ENCODE measurements at regions not wholly inside any gene's neighbourhood (a gene's known extent, or its start where the extent isn't known, plus 50 kb on each side); places are given as distances from the start of the nearest gene placed in this dataset.

GRCh38 chr13:110004814-110005213 is 218.4 kb upstream of the IRS2 start:
- ATAC-seq (no peak), DNase-seq (ENCODE audit: low spot score) (no peak)
- Mint-ChIP-seq H3K4me1 (no peaks in the 10 kb centered on the region; the same call in 2 of the 3 replicates), H3K27ac (no peak overlapping the region), H3K27me3 (ENCODE audit: insufficient read depth, low read depth, poor library complexity) (peaks cover 6% of the 10 kb centered on the region), H3K36me3 (ENCODE audit: low read depth) (no peaks in the 10 kb centered on the region), H3K4me3 (no peak overlapping the region), H3K9me3 (no peaks in the 10 kb centered on the region)
- H3K4me1 ChIP-seq (ENCODE audit: insufficient read depth): no peaks in the 10 kb centered on the region
- H3K27ac ChIP-seq (ENCODE audit: low read depth): no peak overlapping the region
- no peaks in the 10 kb centered on the region for H3K36me3 ChIP-seq (ENCODE audit: insufficient read depth)
- H3F3A ChIP-seq (replicated peaks; ENCODE audit: low read depth): no peaks in the 10 kb centered on the region
- no peaks in the 10 kb centered on the region for H4K20me1 ChIP-seq (replicated peaks; ENCODE audit: insufficient read depth)
- H3K4me3 ChIP-seq: no peak overlapping the region
- peaks cover 16% of the 10 kb centered on the region for H3K9me2 ChIP-seq (ENCODE audit: insufficient read depth)
- H2AFZ ChIP-seq: no peak overlapping the region
- no peaks in the 10 kb centered on the region for H3K27me3 ChIP-seq (ENCODE audit: insufficient read depth)
- no peaks in the 10 kb centered on the region for H3K79me2 ChIP-seq (replicated peaks; ENCODE audit: insufficient read depth)
- TF ChIP-seq, protein P1, sequence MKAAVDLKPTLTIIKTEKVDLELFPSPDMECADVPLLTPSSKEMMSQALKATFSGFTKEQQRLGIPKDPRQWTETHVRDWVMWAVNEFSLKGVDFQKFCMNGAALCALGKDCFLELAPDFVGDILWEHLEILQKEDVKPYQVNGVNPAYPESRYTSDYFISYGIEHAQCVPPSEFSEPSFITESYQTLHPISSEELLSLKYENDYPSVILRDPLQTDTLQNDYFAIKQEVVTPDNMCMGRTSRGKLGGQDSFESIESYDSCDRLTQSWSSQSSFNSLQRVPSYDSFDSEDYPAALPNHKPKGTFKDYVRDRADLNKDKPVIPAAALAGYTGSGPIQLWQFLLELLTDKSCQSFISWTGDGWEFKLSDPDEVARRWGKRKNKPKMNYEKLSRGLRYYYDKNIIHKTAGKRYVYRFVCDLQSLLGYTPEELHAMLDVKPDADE (IDR thresholded peaks at IDR 0.05): no peak
- TF ChIP-seq POLR2AphosphoS5 (IDR thresholded peaks at IDR 0.05; ENCODE audit: low read depth) (no peak), STAT1 (IDR thresholded peaks at IDR 0.05; ENCODE audit: unreplicated experiment) (no peak), ZNF114 (CRISPR knock-in tag; IDR thresholded peaks at IDR 0.05) (no peak), JUNB (IDR thresholded peaks at IDR 0.05; ENCODE audit: unreplicated experiment) (no peak), NANOG (IDR thresholded peaks at IDR 0.05; ENCODE audit: borderline replicate concordance) (no peak), EZH2 (IDR thresholded peaks at IDR 0.05; ENCODE audit: low read depth, unreplicated experiment) (no peak), ZNF331 (CRISPR knock-in tag; IDR thresholded peaks at IDR 0.05; ENCODE audit: low read depth) (no peak), EZH2phosphoT487 (IDR thresholded peaks at IDR 0.05; ENCODE audit: unreplicated experiment) (no peak), CREB1 (CRISPR knock-in tag; IDR thresholded peaks at IDR 0.05; ENCODE audit: low read depth) (no peak)
- TF ChIP-seq, protein P2, sequence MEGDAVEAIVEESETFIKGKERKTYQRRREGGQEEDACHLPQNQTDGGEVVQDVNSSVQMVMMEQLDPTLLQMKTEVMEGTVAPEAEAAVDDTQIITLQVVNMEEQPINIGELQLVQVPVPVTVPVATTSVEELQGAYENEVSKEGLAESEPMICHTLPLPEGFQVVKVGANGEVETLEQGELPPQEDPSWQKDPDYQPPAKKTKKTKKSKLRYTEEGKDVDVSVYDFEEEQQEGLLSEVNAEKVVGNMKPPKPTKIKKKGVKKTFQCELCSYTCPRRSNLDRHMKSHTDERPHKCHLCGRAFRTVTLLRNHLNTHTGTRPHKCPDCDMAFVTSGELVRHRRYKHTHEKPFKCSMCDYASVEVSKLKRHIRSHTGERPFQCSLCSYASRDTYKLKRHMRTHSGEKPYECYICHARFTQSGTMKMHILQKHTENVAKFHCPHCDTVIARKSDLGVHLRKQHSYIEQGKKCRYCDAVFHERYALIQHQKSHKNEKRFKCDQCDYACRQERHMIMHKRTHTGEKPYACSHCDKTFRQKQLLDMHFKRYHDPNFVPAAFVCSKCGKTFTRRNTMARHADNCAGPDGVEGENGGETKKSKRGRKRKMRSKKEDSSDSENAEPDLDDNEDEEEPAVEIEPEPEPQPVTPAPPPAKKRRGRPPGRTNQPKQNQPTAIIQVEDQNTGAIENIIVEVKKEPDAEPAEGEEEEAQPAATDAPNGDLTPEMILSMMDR (conservative IDR thresholded peaks at IDR 0.05; ENCODE audit: low read depth in 2 of 2): no peak
- TF ChIP-seq, protein P3, sequence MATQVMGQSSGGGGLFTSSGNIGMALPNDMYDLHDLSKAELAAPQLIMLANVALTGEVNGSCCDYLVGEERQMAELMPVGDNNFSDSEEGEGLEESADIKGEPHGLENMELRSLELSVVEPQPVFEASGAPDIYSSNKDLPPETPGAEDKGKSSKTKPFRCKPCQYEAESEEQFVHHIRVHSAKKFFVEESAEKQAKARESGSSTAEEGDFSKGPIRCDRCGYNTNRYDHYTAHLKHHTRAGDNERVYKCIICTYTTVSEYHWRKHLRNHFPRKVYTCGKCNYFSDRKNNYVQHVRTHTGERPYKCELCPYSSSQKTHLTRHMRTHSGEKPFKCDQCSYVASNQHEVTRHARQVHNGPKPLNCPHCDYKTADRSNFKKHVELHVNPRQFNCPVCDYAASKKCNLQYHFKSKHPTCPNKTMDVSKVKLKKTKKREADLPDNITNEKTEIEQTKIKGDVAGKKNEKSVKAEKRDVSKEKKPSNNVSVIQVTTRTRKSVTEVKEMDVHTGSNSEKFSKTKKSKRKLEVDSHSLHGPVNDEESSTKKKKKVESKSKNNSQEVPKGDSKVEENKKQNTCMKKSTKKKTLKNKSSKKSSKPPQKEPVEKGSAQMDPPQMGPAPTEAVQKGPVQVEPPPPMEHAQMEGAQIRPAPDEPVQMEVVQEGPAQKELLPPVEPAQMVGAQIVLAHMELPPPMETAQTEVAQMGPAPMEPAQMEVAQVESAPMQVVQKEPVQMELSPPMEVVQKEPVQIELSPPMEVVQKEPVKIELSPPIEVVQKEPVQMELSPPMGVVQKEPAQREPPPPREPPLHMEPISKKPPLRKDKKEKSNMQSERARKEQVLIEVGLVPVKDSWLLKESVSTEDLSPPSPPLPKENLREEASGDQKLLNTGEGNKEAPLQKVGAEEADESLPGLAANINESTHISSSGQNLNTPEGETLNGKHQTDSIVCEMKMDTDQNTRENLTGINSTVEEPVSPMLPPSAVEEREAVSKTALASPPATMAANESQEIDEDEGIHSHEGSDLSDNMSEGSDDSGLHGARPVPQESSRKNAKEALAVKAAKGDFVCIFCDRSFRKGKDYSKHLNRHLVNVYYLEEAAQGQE (IDR thresholded peaks at IDR 0.05; ENCODE audit: unreplicated experiment): no peak
- TF ChIP-seq, protein P4, sequence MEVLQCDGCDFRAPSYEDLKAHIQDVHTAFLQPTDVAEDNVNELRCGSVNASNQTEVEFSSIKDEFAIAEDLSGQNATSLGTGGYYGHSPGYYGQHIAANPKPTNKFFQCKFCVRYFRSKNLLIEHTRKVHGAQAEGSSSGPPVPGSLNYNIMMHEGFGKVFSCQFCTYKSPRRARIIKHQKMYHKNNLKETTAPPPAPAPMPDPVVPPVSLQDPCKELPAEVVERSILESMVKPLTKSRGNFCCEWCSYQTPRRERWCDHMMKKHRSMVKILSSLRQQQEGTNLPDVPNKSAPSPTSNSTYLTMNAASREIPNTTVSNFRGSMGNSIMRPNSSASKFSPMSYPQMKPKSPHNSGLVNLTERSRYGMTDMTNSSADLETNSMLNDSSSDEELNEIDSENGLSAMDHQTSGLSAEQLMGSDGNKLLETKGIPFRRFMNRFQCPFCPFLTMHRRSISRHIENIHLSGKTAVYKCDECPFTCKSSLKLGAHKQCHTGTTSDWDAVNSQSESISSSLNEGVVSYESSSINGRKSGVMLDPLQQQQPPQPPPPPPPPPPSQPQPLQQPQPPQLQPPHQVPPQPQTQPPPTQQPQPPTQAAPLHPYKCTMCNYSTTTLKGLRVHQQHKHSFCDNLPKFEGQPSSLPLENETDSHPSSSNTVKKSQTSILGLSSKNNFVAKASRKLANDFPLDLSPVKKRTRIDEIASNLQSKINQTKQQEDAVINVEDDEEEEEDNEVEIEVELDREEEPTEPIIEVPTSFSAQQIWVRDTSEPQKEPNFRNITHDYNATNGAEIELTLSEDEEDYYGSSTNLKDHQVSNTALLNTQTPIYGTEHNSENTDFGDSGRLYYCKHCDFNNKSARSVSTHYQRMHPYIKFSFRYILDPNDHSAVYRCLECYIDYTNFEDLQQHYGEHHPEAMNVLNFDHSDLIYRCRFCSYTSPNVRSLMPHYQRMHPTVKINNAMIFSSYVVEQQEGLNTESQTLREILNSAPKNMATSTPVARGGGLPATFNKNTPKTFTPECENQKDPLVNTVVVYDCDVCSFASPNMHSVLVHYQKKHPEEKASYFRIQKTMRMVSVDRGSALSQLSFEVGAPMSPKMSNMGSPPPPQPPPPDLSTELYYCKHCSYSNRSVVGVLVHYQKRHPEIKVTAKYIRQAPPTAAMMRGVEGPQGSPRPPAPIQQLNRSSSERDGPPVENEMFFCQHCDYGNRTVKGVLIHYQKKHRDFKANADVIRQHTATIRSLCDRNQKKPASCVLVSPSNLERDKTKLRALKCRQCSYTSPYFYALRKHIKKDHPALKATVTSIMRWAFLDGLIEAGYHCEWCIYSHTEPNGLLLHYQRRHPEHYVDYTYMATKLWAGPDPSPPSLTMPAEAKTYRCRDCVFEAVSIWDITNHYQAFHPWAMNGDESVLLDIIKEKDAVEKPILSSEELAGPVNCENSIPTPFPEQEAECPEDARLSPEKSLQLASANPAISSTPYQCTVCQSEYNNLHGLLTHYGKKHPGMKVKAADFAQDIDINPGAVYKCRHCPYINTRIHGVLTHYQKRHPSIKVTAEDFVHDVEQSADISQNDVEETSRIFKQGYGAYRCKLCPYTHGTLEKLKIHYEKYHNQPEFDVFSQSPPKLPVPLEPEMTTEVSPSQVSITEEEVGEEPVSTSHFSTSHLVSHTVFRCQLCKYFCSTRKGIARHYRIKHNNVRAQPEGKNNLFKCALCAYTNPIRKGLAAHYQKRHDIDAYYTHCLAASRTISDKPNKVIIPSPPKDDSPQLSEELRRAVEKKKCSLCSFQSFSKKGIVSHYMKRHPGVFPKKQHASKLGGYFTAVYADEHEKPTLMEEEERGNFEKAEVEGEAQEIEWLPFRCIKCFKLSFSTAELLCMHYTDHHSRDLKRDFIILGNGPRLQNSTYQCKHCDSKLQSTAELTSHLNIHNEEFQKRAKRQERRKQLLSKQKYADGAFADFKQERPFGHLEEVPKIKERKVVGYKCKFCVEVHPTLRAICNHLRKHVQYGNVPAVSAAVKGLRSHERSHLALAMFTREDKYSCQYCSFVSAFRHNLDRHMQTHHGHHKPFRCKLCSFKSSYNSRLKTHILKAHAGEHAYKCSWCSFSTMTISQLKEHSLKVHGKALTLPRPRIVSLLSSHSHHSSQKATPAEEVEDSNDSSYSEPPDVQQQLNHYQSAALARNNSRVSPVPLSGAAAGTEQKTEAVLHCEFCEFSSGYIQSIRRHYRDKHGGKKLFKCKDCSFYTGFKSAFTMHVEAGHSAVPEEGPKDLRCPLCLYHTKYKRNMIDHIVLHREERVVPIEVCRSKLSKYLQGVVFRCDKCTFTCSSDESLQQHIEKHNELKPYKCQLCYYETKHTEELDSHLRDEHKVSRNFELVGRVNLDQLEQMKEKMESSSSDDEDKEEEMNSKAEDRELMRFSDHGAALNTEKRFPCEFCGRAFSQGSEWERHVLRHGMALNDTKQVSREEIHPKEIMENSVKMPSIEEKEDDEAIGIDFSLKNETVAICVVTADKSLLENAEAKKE (CRISPR knock-in tag; IDR thresholded peaks at IDR 0.05): no peak
- H3K4me2 ChIP-seq: no peak overlapping the region
